ENCODE measurements at regions not wholly inside any gene's neighbourhood (a gene's known extent, or its start where the extent isn't known, plus 50 kb on each side); places are given as distances from the start of the nearest gene placed in this dataset.
A peak's percentile ranks its signal among the peaks of the same experiment; 100 is the strongest.
"Not testable (repeated sequence)": the region's sequence is repeated elsewhere in the genome, so short reads cannot be mapped to it uniquely, and the experiment has no call there.

DNA sequence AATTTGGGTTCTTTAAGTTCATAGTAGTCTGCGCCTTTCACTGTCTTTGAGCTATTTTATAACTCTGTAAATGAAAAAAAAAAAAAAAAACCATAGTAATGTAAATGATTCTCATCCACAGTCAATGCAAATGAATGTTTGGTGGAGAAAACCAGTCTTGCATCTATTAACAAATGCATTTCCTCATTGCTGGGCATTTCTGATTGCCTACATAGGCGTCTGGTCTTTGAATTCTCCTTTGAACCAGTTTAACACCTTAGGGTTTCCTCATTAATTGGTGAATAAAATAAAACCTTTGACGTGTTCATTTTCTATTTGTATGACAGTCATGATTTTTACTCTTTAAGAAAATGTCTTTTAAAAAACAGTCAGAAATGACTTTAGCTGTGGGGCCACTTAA, 114.8 kb downstream of the C12orf75 start:
- FAIRE-seq = no peak
- no peak for TF ChIP-seq POLR2A (IDR thresholded peaks at IDR 0.05; ENCODE audit: low read depth, low read length)
- no peak for DNase-seq (ENCODE audit: insufficient read length, low spot score)

DNA sequence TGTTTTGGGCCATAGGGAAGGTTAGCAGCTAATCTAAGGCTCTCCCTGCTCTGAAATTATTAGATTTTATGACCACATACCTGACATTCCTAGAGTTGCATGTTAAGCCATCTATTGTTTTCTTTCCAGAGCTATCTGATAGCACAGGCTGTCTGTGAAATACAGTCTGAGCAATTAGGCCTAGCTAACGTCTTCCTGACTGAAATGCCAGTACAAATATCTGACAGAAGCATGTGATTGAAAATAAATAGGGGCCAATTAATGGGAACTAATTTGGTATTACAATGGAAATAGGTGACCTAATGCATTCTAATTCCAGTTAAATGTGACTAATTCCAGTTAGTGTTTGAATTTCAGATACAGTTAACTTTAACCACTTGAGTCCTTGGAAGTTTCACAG, 115.2 kb downstream of the C12orf75 start:
- TF ChIP-seq POLR2A (IDR thresholded peaks at IDR 0.05; ENCODE audit: low read depth, low read length) = no peak
- FAIRE-seq (peak; percentile 75), DNase-seq (ENCODE audit: insufficient read length, low spot score) (no peak)

DNA sequence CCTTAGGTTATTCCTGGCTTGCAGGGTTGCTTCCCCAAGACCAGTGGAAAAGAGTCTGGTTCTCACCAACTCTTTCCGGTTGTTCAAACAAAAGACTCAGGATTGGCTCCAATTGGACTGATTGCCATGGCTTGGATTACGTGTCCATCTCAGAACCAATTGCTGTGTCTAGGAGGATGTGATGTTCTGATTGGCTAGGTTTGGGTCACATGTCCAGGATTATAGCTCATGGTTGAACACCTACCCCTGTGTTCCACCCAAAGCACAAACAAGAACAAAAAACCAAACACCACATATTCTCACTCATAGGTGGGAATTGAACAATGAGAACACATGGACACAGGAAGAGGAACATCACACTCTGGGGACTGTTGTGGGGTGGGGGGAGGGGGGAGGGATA, 116.0 kb downstream of the C12orf75 start:
- FAIRE-seq; DNase-seq (ENCODE audit: insufficient read length, low spot score): not testable (repeated sequence)

DNA sequence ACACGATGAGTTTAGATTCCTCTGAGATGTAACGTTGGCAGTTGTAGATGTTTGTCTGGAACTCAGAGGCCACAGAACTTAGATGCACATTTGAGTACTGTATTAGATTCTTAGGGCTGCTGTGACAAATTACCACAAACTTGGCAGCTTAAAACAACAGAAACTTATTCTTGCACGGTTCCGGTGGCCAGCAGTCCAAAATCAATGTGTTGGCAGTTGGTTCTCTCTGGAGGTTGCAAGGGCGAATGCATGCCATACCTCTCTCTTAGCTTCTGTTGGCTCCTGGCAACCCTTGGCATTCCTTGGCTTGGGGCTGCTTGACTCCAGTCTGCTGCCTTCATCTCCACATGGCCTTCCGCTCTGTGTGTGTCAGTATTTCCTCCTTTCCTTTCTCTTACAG, 118.9 kb downstream of the C12orf75 start:
- TF ChIP-seq POLR2A (IDR thresholded peaks at IDR 0.05; ENCODE audit: low read depth, low read length) = no peak
- DNase-seq (ENCODE audit: insufficient read length, low spot score) (no peak), FAIRE-seq (no peak)

DNA sequence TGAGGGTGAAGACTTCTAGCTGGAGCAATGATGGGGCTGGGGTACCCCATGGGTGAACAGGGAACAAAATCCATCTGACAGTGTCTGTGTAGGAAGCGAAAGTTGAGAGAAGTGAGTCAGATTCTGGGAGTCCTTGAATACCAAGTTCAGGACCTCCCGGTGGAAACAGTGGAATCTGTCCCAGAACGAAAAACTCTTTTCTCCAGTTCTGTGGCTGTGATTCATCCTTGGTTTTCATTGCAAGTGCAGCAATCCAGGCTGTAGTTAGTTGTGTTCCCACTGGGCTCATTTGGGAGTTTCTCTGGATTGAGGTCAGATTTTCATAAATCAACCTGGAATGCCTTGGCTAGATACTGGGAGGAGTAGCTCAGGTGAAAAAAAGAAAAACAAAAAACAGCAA, 120.7 kb downstream of the C12orf75 start:
- FAIRE-seq (peak; percentile 45), DNase-seq (ENCODE audit: insufficient read length, low spot score) (peak; percentile 42)
- TF ChIP-seq POLR2A (IDR thresholded peaks at IDR 0.05; ENCODE audit: low read depth, low read length) = no peak

DNA sequence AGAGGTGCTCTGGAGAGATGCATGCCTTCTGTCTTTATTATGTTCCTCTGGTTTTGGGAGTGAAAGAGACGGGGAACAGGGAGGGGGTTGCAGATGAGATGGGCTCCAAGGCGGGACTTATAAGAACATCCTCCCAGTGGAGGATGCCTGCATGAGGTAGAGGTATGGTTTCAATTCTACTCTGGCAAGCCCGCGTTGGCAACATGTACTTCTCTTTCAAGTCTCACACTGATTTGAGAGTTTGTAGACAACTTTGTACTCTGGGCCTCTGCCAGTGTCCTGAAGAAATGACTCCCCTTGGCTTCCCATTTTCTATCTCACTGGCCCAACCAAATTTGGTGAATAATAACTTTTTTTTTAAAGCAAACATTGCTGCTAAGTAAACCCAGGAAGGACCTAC, 121.3 kb downstream of the C12orf75 start:
- TF ChIP-seq POLR2A (IDR thresholded peaks at IDR 0.05; ENCODE audit: low read depth, low read length) = no peak
- DNase-seq (ENCODE audit: insufficient read length, low spot score) (no peak), FAIRE-seq (no peak)

DNA sequence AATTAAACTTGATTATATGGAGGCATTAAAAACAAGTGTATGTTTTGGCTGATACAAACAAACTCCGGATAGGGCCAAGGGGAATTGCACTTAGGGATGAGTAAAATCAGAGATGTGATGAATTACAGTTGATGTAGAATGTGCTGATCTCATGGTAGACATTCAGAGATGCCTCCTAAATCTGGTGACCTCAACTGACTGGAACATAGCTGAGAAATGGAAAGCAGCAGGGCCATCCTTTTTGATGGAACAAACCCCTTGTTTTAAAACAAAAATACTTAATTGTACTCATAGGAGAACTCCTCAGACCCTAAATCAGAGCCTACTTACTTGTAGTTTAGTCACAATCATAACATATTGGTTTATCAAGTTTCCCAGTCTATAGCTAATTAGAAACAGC, 122.8 kb downstream of the C12orf75 start:
- FAIRE-seq = no peak
- no peak for TF ChIP-seq POLR2A (IDR thresholded peaks at IDR 0.05; ENCODE audit: low read depth, low read length)

DNA sequence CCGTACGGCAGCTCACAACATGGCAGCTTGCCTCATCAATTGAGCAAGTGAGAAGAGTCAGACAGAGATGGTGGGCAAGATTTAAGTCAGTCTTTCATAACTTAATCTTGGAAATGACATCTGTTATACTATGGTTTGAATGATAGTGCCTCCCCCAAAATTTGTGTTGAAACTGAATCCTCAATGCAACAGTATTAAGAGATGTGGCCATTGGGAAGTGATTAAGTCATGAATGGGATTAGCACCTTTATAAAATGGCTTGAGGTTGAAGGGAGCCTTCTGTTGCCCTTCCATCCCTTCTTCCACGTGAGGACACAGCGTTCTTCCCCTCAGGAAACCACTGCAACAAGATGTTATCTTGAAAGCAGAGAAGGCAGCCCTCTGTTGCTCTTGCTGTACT, 124.2 kb downstream of the C12orf75 start:
- TF ChIP-seq POLR2A (IDR thresholded peaks at IDR 0.05; ENCODE audit: low read depth, low read length) = no peak
- DNase-seq (ENCODE audit: insufficient read length, low spot score) (no peak), FAIRE-seq (no peak)

More for the DNA sequence above, 122.8 kb downstream of the C12orf75 start:
- no peak for DNase-seq (ENCODE audit: insufficient read length, low spot score)

DNA sequence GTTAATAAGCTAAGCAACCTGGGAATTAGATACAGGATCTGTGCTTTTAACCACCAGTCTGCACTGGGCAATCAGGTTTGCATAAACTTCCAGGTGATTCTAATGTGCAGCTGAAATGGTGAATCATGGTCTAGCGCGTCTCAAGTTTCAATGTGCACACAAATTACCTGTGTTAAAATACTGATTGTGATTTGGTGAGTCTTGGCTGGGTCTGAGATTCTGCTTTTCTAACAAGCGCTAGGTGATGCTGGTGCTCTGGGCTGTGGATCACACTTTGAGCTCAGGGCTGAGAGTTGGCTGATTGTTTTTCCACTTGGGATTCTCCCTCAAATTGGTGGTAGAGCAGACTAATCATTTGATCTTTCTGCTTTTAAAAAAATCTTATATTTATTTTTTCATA, 124.8 kb downstream of the C12orf75 start:
- DNase-seq (ENCODE audit: insufficient read length, low spot score) (no peak), FAIRE-seq (no peak)
- TF ChIP-seq POLR2A (IDR thresholded peaks at IDR 0.05; ENCODE audit: low read depth, low read length) = no peak

DNA sequence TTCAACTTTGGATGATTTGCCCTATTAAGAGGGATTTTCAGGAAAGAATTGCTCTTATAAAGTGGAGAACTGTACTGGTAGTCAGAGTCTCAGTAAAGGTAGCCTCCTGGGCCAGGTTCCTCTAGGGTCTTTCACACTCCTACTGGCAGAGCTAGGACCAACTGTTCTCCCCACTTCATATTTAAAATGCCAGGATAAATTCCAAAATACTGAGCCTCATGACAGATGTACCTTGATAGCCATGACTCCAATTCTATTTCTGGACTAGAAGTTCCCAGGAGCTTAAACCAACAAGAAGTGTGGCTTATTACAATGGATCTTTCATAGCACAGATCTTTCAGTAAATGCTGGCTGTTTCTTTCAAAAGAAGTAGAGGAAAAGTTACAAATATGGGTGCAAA, 126.5 kb downstream of the C12orf75 start:
- FAIRE-seq (no peak), DNase-seq (ENCODE audit: insufficient read length, low spot score) (no peak)
- no peak for TF ChIP-seq POLR2A (IDR thresholded peaks at IDR 0.05; ENCODE audit: low read depth, low read length)

DNA sequence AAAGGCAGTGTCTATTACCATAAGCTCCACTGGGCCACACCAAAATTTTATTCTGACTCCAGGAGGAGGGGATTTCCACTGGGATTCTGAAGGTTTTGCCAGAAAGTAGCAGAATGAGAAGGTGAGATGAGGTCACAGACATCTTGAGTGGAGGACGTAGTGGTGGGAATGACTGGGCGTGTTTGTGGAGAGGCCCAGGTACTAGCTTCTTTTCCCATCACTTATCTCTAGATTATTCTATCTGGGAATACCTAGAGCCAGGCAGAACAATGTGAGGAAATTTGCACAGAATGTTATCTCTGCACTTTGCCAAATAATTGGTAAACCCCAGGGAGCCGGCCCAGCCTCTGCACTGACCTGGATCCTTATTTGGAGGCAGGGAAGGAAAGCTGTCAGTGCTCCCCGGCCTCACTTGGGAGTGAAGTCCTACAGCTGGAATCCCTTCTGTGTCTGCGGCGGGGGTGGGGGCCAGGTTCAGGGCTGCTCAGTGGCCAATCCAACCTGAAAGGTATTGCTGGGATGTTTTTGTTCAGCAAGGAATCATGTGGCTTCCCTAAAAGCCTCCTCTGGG, 129.4 kb downstream of the C12orf75 start:
- no peak for DNase-seq (ENCODE audit: insufficient read length, low spot score)
- no peak for TF ChIP-seq POLR2A (IDR thresholded peaks at IDR 0.05; ENCODE audit: low read depth, low read length)
- no peak for FAIRE-seq

DNA sequence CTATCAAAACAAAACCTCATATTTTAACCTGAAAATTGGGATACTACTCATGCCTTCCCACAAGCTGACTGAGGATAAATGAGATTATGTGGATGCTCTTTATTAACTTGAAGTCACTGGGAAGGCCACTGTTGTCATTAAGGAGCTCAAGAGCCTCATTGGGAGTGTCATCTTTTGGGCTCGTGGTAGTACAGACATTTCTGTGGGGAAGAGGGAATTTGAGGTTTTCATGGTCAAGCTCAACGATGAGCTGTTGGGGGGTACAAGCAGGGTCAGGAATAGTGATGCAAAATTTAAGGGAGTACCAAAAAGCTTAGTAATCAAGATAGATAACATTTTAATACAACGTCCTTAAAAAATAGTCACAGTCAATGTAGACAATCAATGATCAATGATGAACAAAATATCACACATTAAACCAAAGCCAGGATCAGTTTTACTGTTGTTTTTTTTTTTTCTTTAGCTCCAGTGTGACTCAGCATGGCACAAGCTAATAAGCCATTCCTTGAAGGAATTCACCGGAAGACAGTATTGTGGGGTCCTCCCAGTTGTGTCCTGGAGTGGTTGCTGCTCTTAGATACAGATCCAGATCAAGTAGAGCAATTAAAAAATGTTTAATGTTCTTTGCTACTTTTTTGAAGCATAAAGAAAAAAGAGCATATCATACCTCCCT, 130.9 kb downstream of the C12orf75 start:
- no peak for FAIRE-seq
- DNase-seq (ENCODE audit: insufficient read length, low spot score) = no peak
- no peak for TF ChIP-seq POLR2A (IDR thresholded peaks at IDR 0.05; ENCODE audit: low read depth, low read length)

DNA sequence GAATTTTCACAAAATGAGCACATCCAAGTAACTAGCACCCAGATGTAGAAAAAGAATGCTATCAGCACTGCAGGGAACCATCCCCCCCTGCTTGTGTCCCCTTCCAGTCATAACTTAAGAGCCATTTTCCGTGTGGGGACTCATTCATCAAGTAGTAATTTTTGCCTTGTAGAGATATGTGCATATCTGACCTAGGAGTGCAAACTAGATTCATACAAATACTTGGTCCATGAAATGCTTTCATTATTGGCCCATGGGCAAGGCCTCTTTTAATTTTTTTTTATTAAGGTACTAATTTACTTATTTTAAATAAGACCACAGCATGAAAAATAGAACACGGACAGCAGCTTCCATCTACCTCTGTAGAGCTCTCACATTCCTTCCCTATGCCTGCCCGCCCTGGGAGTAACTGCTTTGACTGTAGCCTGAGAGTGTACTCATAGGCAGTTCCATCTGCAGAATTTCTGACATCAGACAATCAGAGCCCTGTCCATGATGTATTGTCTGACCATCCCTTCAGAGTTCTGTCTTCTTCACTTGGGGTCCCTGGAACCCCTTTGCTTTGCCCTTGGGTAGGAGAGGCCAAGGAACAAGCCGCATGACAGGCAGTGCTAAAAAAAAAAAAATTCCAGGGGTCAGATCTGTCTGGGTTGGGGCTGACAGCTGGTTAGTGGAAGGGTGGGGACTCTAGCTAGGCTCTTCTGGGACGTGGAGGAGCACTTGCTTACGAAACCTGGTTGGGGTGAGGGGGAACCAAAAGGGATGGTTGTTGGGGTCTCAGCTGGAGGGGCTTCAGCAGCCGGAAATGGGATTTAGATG, 131.7 kb downstream of the C12orf75 start:
- FAIRE-seq (no peak), DNase-seq (ENCODE audit: insufficient read length, low spot score) (no peak)

DNA sequence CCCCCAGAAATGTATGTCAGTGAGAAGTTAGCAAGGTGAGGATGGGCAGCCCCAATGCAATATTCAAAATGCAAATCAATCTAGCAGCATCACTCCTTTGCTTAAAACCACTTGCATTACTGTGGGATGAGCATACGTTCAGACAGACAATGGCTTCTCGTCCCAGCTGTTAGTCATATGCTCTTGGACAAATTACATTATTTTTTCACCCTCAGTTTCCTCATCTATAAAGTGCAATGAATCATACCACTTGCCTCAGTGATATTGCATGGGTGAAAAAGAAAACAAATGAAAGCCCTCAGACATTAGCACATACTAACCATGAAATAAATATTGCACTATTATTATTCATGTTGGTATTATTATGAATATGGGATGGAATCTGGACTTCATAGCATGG, 132.3 kb downstream of the C12orf75 start:
- no peak for DNase-seq (ENCODE audit: insufficient read length, low spot score)
- no peak for FAIRE-seq
- TF ChIP-seq POLR2A (IDR thresholded peaks at IDR 0.05; ENCODE audit: low read depth, low read length) = no peak

More for the DNA sequence above, 131.7 kb downstream of the C12orf75 start:
- no peak for TF ChIP-seq POLR2A (IDR thresholded peaks at IDR 0.05; ENCODE audit: low read depth, low read length)

DNA sequence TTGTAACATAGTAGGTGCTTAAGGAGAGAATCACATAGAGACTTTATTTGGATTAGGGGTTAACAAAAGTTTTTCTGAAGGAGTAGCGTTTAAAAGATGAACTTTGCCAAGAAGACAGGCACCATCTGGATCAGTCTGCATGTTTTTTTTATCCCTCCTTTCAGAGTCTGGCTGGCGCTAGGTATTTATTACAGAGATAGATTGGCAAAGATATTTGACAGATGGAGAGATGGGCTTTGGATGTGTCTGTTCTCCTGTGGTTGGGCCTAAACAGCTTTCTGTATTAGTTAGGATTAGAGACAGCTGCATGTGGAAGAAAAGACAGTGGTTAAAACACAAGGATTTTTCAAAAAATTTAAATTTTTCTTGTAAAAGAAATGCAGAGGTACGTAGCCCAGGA, 133.9 kb downstream of the C12orf75 start:
- FAIRE-seq (no peak), DNase-seq (ENCODE audit: insufficient read length, low spot score) (no peak)
- TF ChIP-seq POLR2A (IDR thresholded peaks at IDR 0.05; ENCODE audit: low read depth, low read length) = no peak

Data from H54 (cell line).